H1 (cell line): ENCODE measurements at regions not wholly inside any gene's neighbourhood (a gene's known extent, or its start where the extent isn't known, plus 50 kb on each side); places are given as distances from the start of the nearest gene placed in this dataset.

Experiments
- CEBPB ChIP-seq: IDR thresholded peaks from 2 replicates; pipeline ENCODE4 v1.6.1; 2012; ENCODE audit warnings: low read depth, low read length
- CTBP2 ChIP-seq: IDR thresholded peaks from 2 replicates; pipeline ENCODE4 v1.7.0; 2011; ENCODE audit warnings: borderline replicate concordance, mild to moderate bottlenecking, moderate library complexity, mixed read lengths, low read length; ENCODE audit not compliant: insufficient read depth, insufficient read length
- CTCF ChIP-seq, 3 experiments: IDR thresholded peaks; 1 replicate in 2 of 3; 2 replicates in 1 of 3; pipeline versions ENCODE4 v1.5.1 to v1.6.1; 2011; ENCODE audit warnings: low read length in 3 of 3, mild to moderate bottlenecking in 3 of 3, inconsistent platforms in 2 of 3, low read depth in 1 of 3, moderate library complexity in 1 of 3; ENCODE audit not compliant: insufficient read depth in 1 of 3; ENCODE audit errors: control extremely low read depth in 1 of 3
- GABPA ChIP-seq: IDR thresholded peaks from 2 replicates; pipeline ENCODE4 v1.6.1; 2011; ENCODE audit warnings: mild to moderate bottlenecking, low read length, moderate library complexity, borderline replicate concordance; ENCODE audit not compliant: insufficient read depth
- JUND ChIP-seq: IDR thresholded peaks from 2 replicates; pipeline ENCODE4 v1.6.1; 2011; ENCODE audit warnings: mild to moderate bottlenecking, improper control_type of control experiment, low read length
- SIRT6 ChIP-seq: IDR thresholded peaks from one replicate; pipeline ENCODE4 v1.7.1; 2012; ENCODE audit warnings: low read length, inconsistent platforms
- SRF ChIP-seq: IDR thresholded peaks from 2 replicates; pipeline ENCODE4 v1.6.1; 2011; ENCODE audit warnings: mild to moderate bottlenecking, low read depth, low read length, moderate library complexity
- TF ChIP-seq, protein P1 (sequence below): fragments of 300-600 bp; sonication (generic); IDR thresholded peaks from 2 replicates; pipeline ENCODE4 v1.7.1; 2012; ENCODE audit warnings: low read length, moderate library complexity, mild to moderate bottlenecking, inconsistent platforms; ENCODE audit not compliant: insufficient replicate concordance

DNA sequence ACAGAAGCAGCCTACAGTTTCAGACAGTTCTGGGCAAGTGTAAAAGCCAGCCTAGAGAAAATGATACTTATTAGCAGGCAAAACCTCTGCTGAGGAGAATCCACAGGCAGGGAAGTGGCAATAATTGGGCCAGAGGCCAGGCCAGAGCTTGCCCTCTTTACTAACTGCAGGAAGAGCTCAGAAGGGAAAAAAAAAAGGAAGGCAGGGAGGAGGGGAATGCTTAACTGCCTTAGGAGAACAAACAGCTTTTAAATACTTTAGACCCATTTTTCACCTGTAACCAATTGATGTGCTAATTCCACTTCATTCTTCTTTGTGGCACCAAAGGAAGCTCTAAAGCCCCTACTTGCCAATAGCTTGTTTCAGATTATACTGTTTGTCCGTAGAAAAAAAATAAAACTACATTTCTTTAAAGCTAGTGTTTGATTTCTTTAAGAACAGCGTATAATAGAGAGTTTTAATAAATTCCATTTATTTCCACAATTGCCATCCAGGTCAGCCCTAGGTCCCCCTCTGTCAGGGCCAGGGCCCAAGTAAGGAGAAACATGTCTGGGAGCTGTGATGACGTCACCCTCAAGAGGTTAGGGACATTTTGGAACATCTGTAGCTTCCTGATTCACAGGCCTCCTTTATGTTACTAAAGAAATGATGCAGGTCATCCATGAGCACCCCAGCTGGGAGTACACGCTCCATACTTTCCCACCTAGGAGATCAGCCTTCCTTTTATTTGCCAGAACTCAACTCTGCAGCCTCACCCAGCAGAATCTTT, 384.3 kb downstream of the CDC5L start (continued):
- TF ChIP-seq, protein P1, sequence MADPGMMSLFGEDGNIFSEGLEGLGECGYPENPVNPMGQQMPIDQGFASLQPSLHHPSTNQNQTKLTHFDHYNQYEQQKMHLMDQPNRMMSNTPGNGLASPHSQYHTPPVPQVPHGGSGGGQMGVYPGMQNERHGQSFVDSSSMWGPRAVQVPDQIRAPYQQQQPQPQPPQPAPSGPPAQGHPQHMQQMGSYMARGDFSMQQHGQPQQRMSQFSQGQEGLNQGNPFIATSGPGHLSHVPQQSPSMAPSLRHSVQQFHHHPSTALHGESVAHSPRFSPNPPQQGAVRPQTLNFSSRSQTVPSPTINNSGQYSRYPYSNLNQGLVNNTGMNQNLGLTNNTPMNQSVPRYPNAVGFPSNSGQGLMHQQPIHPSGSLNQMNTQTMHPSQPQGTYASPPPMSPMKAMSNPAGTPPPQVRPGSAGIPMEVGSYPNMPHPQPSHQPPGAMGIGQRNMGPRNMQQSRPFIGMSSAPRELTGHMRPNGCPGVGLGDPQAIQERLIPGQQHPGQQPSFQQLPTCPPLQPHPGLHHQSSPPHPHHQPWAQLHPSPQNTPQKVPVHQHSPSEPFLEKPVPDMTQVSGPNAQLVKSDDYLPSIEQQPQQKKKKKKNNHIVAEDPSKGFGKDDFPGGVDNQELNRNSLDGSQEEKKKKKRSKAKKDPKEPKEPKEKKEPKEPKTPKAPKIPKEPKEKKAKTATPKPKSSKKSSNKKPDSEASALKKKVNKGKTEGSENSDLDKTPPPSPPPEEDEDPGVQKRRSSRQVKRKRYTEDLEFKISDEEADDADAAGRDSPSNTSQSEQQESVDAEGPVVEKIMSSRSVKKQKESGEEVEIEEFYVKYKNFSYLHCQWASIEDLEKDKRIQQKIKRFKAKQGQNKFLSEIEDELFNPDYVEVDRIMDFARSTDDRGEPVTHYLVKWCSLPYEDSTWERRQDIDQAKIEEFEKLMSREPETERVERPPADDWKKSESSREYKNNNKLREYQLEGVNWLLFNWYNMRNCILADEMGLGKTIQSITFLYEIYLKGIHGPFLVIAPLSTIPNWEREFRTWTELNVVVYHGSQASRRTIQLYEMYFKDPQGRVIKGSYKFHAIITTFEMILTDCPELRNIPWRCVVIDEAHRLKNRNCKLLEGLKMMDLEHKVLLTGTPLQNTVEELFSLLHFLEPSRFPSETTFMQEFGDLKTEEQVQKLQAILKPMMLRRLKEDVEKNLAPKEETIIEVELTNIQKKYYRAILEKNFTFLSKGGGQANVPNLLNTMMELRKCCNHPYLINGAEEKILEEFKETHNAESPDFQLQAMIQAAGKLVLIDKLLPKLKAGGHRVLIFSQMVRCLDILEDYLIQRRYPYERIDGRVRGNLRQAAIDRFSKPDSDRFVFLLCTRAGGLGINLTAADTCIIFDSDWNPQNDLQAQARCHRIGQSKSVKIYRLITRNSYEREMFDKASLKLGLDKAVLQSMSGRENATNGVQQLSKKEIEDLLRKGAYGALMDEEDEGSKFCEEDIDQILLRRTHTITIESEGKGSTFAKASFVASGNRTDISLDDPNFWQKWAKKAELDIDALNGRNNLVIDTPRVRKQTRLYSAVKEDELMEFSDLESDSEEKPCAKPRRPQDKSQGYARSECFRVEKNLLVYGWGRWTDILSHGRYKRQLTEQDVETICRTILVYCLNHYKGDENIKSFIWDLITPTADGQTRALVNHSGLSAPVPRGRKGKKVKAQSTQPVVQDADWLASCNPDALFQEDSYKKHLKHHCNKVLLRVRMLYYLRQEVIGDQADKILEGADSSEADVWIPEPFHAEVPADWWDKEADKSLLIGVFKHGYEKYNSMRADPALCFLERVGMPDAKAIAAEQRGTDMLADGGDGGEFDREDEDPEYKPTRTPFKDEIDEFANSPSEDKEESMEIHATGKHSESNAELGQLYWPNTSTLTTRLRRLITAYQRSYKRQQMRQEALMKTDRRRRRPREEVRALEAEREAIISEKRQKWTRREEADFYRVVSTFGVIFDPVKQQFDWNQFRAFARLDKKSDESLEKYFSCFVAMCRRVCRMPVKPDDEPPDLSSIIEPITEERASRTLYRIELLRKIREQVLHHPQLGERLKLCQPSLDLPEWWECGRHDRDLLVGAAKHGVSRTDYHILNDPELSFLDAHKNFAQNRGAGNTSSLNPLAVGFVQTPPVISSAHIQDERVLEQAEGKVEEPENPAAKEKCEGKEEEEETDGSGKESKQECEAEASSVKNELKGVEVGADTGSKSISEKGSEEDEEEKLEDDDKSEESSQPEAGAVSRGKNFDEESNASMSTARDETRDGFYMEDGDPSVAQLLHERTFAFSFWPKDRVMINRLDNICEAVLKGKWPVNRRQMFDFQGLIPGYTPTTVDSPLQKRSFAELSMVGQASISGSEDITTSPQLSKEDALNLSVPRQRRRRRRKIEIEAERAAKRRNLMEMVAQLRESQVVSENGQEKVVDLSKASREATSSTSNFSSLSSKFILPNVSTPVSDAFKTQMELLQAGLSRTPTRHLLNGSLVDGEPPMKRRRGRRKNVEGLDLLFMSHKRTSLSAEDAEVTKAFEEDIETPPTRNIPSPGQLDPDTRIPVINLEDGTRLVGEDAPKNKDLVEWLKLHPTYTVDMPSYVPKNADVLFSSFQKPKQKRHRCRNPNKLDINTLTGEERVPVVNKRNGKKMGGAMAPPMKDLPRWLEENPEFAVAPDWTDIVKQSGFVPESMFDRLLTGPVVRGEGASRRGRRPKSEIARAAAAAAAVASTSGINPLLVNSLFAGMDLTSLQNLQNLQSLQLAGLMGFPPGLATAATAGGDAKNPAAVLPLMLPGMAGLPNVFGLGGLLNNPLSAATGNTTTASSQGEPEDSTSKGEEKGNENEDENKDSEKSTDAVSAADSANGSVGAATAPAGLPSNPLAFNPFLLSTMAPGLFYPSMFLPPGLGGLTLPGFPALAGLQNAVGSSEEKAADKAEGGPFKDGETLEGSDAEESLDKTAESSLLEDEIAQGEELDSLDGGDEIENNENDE = no peak
- TF ChIP-seq CTCF (IDR thresholded peaks at IDR 0.05; ENCODE audit: control extremely low read depth in 1 of 3, insufficient read depth in 1 of 3, low read depth in 1 of 3, low read length in 3 of 3) = no peak
- TF ChIP-seq GABPA = no peak
- TF ChIP-seq SRF = no peak
- TF ChIP-seq CEBPB = no peak
- TF ChIP-seq SIRT6 = no peak
- TF ChIP-seq CTBP2 = no peak
- TF ChIP-seq JUND = peak; percentile 94
